HFFc6 (cell line): ENCODE measurements at regions not wholly inside any gene's neighbourhood (a gene's known extent, or its start where the extent isn't known, plus 50 kb on each side); places are given as distances from the start of the nearest gene placed in this dataset.

Source experiments
- DNase-seq: peaks from one replicate; pipeline ENCODE4 v3.0.0-alpha.2; 2018
- H3K27ac Mint-ChIP-seq: 2 replicates; pipeline ENCODE4 v1.8.0; 2020; ENCODE audit warnings: mild to moderate bottlenecking, mixed read lengths
- H3K27me3 Mint-ChIP-seq: 2 replicates; pipeline ENCODE4 v1.8.0; 2021; ENCODE audit warnings: mild to moderate bottlenecking, moderate library complexity, mixed read lengths; ENCODE audit not compliant: insufficient read depth
- H3K36me3 Mint-ChIP-seq: 2 replicates; pipeline ENCODE4 v1.8.0; 2021; ENCODE audit warnings: low read depth, mixed read lengths
- H3K4me1 Mint-ChIP-seq: 2 replicates; pipeline ENCODE4 v1.8.0; 2020; ENCODE audit warnings: low read depth, mixed read lengths
- H3K4me3 Mint-ChIP-seq: 2 replicates; pipeline ENCODE4 v1.8.0; 2020; ENCODE audit warnings: mild to moderate bottlenecking, moderate library complexity, mixed read lengths
- H3K9me3 Mint-ChIP-seq: 2 replicates; pipeline ENCODE4 v1.8.0; 2020; ENCODE audit warnings: mild to moderate bottlenecking, mixed read lengths
- CTCF ChIP-seq: fragments of 200-600 bp; sonication (generic); IDR thresholded peaks from 2 replicates; pipeline ENCODE4 v1.5.0; 2021; ENCODE audit warnings: antibody characterized with exemption, mild to moderate bottlenecking

- no peak for DNase-seq
- H3K9me3 Mint-ChIP-seq = peaks cover 30% of the 10 kb centered on the region
- no peaks in the 10 kb centered on the region for H3K27me3 Mint-ChIP-seq
- no peaks in the 10 kb centered on the region; the same call in 1 of the 2 replicates for H3K36me3 Mint-ChIP-seq
- no peaks in the 10 kb centered on the region for H3K4me1 Mint-ChIP-seq
- no peak overlapping the region for H3K27ac Mint-ChIP-seq
- H3K4me3 Mint-ChIP-seq = no peak overlapping the region
- no peak for TF ChIP-seq CTCF
Measured at GRCh38 chr5:158609333-158610050, 490.2 kb downstream of the EBF1 start.

GRCh38 chr5:158607088-158607487, 492.6 kb downstream of the EBF1 start:
- H3K4me1 Mint-ChIP-seq = no peaks in the 10 kb centered on the region
- TF ChIP-seq CTCF = no peak
- H3K36me3 Mint-ChIP-seq = no peaks in the 10 kb centered on the region
- no peak overlapping the region for H3K27ac Mint-ChIP-seq
- H3K9me3 Mint-ChIP-seq = peaks cover 28% of the 10 kb centered on the region
- DNase-seq = no peak
- no peak overlapping the region for H3K4me3 Mint-ChIP-seq
- H3K27me3 Mint-ChIP-seq = no peaks in the 10 kb centered on the region

- Mint-ChIP-seq H3K4me3 (no peak overlapping the region), H3K36me3 (no peaks in the 10 kb centered on the region), H3K9me3 (peaks cover 34% of the 10 kb centered on the region), H3K27ac (no peak overlapping the region), H3K4me1 (no peaks in the 10 kb centered on the region), H3K27me3 (no peaks in the 10 kb centered on the region)
- DNase-seq = no peak
- no peak for TF ChIP-seq CTCF
Measured at GRCh38 chr5:158606233-158606632, 493.5 kb downstream of the EBF1 start.

DNA sequence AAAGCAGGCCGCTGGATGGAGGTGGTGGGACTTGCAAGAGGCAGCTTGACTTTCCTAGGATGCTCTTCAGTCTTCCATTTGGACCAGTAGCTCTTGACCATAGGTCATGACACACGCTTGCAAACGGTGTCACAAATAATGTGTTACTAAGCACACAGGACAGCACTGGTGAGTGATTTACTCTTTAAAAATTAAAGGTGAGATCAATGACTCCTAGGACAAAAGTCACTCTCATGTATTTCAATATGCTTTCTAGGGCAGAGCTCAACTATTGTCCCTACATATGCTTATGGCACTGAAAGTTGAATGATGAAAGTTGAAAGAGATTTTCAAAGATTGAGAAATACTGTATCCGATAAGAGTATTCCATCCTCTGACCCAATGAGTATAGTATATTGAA, 496.7 kb downstream of the EBF1 start:
- no peaks in the 10 kb centered on the region for H3K27me3 Mint-ChIP-seq
- TF ChIP-seq CTCF = no peak
- peaks cover 32% of the 10 kb centered on the region for H3K9me3 Mint-ChIP-seq
- no peak overlapping the region for H3K27ac Mint-ChIP-seq
- DNase-seq = no peak
- H3K4me3 Mint-ChIP-seq = no peak overlapping the region
- H3K4me1 Mint-ChIP-seq = no peaks in the 10 kb centered on the region
- H3K36me3 Mint-ChIP-seq = no peaks in the 10 kb centered on the region

- no peak for DNase-seq
- no peak overlapping the region for H3K4me3 Mint-ChIP-seq
- H3K27me3 Mint-ChIP-seq = no peaks in the 10 kb centered on the region
- H3K27ac Mint-ChIP-seq = no peak overlapping the region
- no peaks in the 10 kb centered on the region for H3K36me3 Mint-ChIP-seq
- peaks cover 29% of the 10 kb centered on the region for H3K9me3 Mint-ChIP-seq
- TF ChIP-seq CTCF = no peak
- H3K4me1 Mint-ChIP-seq = no peaks in the 10 kb centered on the region
Measured at GRCh38 chr5:158601118-158601517, 498.6 kb downstream of the EBF1 start.
